Retinal pigment epithelial cell (primary cell): ENCODE measurements at regions not wholly inside any gene's neighbourhood (a gene's known extent, or its start where the extent isn't known, plus 50 kb on each side); places are given as distances from the start of the nearest gene placed in this dataset.
"Not testable (repeated sequence)": the region's sequence is repeated elsewhere in the genome, so short reads cannot be mapped to it uniquely, and the experiment has no call there.

ENCODE experiments used
- DNase-seq: peaks from one replicate; pipeline ENCODE4 v3.0.0-alpha.2; 2010; ENCODE audit warnings: low read depth
- H3K4me3 ChIP-seq: 2 replicates; pipeline ENCODE4 v1.5.1; 2011; ENCODE audit warnings: mild to moderate bottlenecking, low read length, control low read depth, moderate library complexity
- CTCF ChIP-seq: conservative IDR thresholded peaks from 2 replicates; pipeline ENCODE4 v1.5.1; 2011; ENCODE audit warnings: low read depth, low read length, control low read depth, inconsistent platforms

- no peak overlapping the region for H3K4me3 ChIP-seq
- no peak for DNase-seq
- TF ChIP-seq CTCF, result no peak
Observed at GRCh38 chr1:166695115-166695514, 144.2 kb upstream of the POGK start.

GRCh38 chr1:166695834-166696233 is 143.4 kb upstream of the POGK start:
- DNase-seq, H3K4me3 ChIP-seq: not testable (repeated sequence)

- DNase-seq, result no peak
- H3K4me3 ChIP-seq, result no peak overlapping the region
- no peak for TF ChIP-seq CTCF
Observed at GRCh38 chr1:166698771-166699170, 140.5 kb upstream of the POGK start.

GRCh38 chr1:166699613-166700012 is 139.7 kb upstream of the POGK start:
- no peak for DNase-seq
- no peak for TF ChIP-seq CTCF
- no peak overlapping the region for H3K4me3 ChIP-seq

GRCh38 chr1:166700696-166701095 is 138.6 kb upstream of the POGK start:
- DNase-seq, result no peak
- TF ChIP-seq CTCF, result no peak
- H3K4me3 ChIP-seq, result no peak overlapping the region

GRCh38 chr1:166701603-166702100 is 137.6 kb upstream of the POGK start:
- no peak for TF ChIP-seq CTCF
- H3K4me3 ChIP-seq, result no peak overlapping the region
- no peak for DNase-seq

GRCh38 chr1:166703141-166703540 is 136.1 kb upstream of the POGK start:
- no peak for TF ChIP-seq CTCF
- no peak overlapping the region for H3K4me3 ChIP-seq
- DNase-seq, result no peak
